IMR-90 (cell line): ENCODE measurements at regions not wholly inside any gene's neighbourhood (a gene's known extent, or its start where the extent isn't known, plus 50 kb on each side); places are given as distances from the start of the nearest gene placed in this dataset.

ENCODE experiments used
- ATAC-seq: fragments of 200-7000 bp; cut with Tn5 transposase; 2 replicates; pipeline ENCODE4 v1.9.1; 2020; ENCODE audit warnings: low read depth, mild to moderate bottlenecking, moderate library complexity
- BruUV-seq: library from RNA; stranded (reverse); fragments of 400-500 nt; replicated peaks from 2 replicates; lab custom pipeline; 2021; lab: Mats Ljungman, UMichigan
- CTCF ChIA-PET: fragments of 300-600 bp; formaldehyde crosslinking; extraction: SDS; loops from one replicate; lab custom pipeline; 2021; ENCODE audit warnings: antibody characterized with exemption; lab: Yijun Ruan, JAX
- POLR2A ChIA-PET: fragments of 300-600 bp; sonication (Branson Sonifier 250); formaldehyde crosslinking; loops from one replicate; lab custom pipeline; 2022; ENCODE audit warnings: antibody characterized with exemption; ENCODE audit not compliant: unreplicated experiment; lab: Charles Lee
- DNase-seq: peaks from one replicate; pipeline ENCODE4 v3.0.0; 2013
- H2AFZ ChIP-seq: replicated peaks from 2 replicates; pipeline ENCODE3; 2013; ENCODE audit warnings: low read length, mild to moderate bottlenecking; ENCODE audit not compliant: poor library complexity
- H2AK5ac ChIP-seq: 2 replicates; pipeline ENCODE4 v1.6.1; 2013; ENCODE audit warnings: low read depth, low read length, inconsistent platforms
- H2AK9ac ChIP-seq: replicated peaks from 2 replicates; pipeline ENCODE3; 2013; ENCODE audit warnings: mild to moderate bottlenecking, low read depth, low read length, moderate library complexity; ENCODE audit not compliant: poor library complexity
- H2BK120ac ChIP-seq: 2 replicates; pipeline ENCODE4 v1.6.1; 2013; ENCODE audit warnings: low read depth, low read length, inconsistent platforms
- H2BK15ac ChIP-seq: 3 replicates; pipeline ENCODE4 v1.6.1; 2013; ENCODE audit warnings: low read depth, low read length, inconsistent platforms
- H2BK20ac ChIP-seq: 2 replicates; pipeline ENCODE4 v1.6.1; 2013; ENCODE audit warnings: low read depth, mild to moderate bottlenecking, inconsistent platforms, low read length, moderate library complexity
- H2BK5ac ChIP-seq: 2 replicates; pipeline ENCODE4 v1.6.1; 2013; ENCODE audit warnings: mild to moderate bottlenecking, low read depth, low read length, inconsistent platforms; ENCODE audit not compliant: poor library complexity, severe bottlenecking
- H3K14ac ChIP-seq: replicated peaks from 2 replicates; pipeline ENCODE4 v1.6.1; 2013; ENCODE audit warnings: low read depth, low read length, inconsistent platforms
- H3K18ac ChIP-seq: 2 replicates; pipeline ENCODE4 v1.6.1; 2013; ENCODE audit warnings: low read depth, low read length, control low read depth
- H3K23ac ChIP-seq: 2 replicates; pipeline ENCODE4 v1.6.1; 2013; ENCODE audit warnings: low read depth, low read length, inconsistent platforms
- H3K27ac ChIP-seq: 2 replicates; pipeline ENCODE4 v1.5.1; 2013; ENCODE audit warnings: mild to moderate bottlenecking, control low read depth, low read length; ENCODE audit not compliant: insufficient read depth
- H3K27me3 ChIP-seq: 2 replicates; pipeline ENCODE4 v1.6.1; 2013; ENCODE audit warnings: low read length; ENCODE audit not compliant: control insufficient read depth, insufficient read depth
- H3K36me3 ChIP-seq: 2 replicates; pipeline ENCODE4 v1.6.1; 2013; ENCODE audit warnings: low read length, mixed read lengths; ENCODE audit not compliant: control insufficient read depth, insufficient read depth
- H3K4ac ChIP-seq: 2 replicates; pipeline ENCODE4 v1.6.1; 2013; ENCODE audit warnings: low read depth, low read length, inconsistent platforms
- H3K4me1 ChIP-seq: 2 replicates; pipeline ENCODE4 v1.6.1; 2013; ENCODE audit warnings: low read length, mixed read lengths; ENCODE audit not compliant: control insufficient read depth, insufficient read depth
- H3K4me2 ChIP-seq: 2 replicates; pipeline ENCODE4 v1.6.1; 2013; ENCODE audit warnings: low read depth, mild to moderate bottlenecking, control low read depth, low read length, moderate library complexity
- H3K4me3 ChIP-seq: 2 replicates; pipeline ENCODE4 v1.5.1; 2013; ENCODE audit warnings: low read depth, mild to moderate bottlenecking, control low read depth, low read length, moderate library complexity; ENCODE audit not compliant: insufficient read depth
- H3K56ac ChIP-seq: 2 replicates; pipeline ENCODE4 v1.6.1; 2013; ENCODE audit warnings: low read length, inconsistent platforms; ENCODE audit not compliant: insufficient read depth; ENCODE audit errors: extremely low read depth
- H3K79me1 ChIP-seq, 2 experiments: 2 replicates each; pipeline ENCODE4 v1.6.1; 2013; ENCODE audit warnings: low read length in 2 of 2, inconsistent platforms in 1 of 2, low read depth in 1 of 2
- H3K9ac ChIP-seq: 2 replicates; pipeline ENCODE4 v1.6.1; 2013; ENCODE audit warnings: low read depth, low read length, control low read depth
- H3K9me1 ChIP-seq: 2 replicates; pipeline ENCODE4 v1.6.1; 2013; ENCODE audit warnings: low read length, inconsistent platforms; ENCODE audit not compliant: insufficient read depth
- H3K9me3 ChIP-seq: 2 replicates; pipeline ENCODE4 v1.6.1; 2013; ENCODE audit warnings: low read length; ENCODE audit not compliant: control insufficient read depth, insufficient read depth
- H4K20me1 ChIP-seq: 2 replicates; pipeline ENCODE4 v1.6.1; 2013; ENCODE audit warnings: low read length, inconsistent platforms; ENCODE audit not compliant: insufficient read depth
- H4K5ac ChIP-seq: 2 replicates; pipeline ENCODE4 v1.6.1; 2013; ENCODE audit warnings: mild to moderate bottlenecking, low read depth, low read length, control low read depth
- H4K8ac ChIP-seq, 2 experiments: 2 replicates each; pipeline ENCODE4 v1.6.1; 2013; ENCODE audit warnings: low read depth in 2 of 2, low read length in 2 of 2, control low read depth in 1 of 2, inconsistent platforms in 1 of 2
- H4K91ac ChIP-seq: 2 replicates; pipeline ENCODE4 v1.6.1; 2013; ENCODE audit warnings: low read depth, low read length, inconsistent platforms; ENCODE audit not compliant: insufficient read depth
- BHLHE40 ChIP-seq: fragments of 150-350 bp; IDR thresholded peaks from 2 replicates; pipeline ENCODE4 v1.6.1; 2016; ENCODE audit warnings: mild to moderate bottlenecking, low read depth, low read length
- CEBPB ChIP-seq: IDR thresholded peaks from 2 replicates; pipeline ENCODE4 v1.6.1; 2012; ENCODE audit warnings: low read depth, low read length, improper control_type of control experiment
- CHD1 ChIP-seq: IDR thresholded peaks from 2 replicates; pipeline ENCODE4 v1.6.1; 2012; ENCODE audit warnings: low read depth, low read length, improper control_type of control experiment
- FOS ChIP-seq: fragments of 150-350 bp; IDR thresholded peaks from 2 replicates; pipeline ENCODE4 v1.6.1; 2016; ENCODE audit warnings: low read depth, low read length
- MAFK ChIP-seq: IDR thresholded peaks from 2 replicates; pipeline ENCODE4 v1.6.1; 2012; ENCODE audit warnings: low read depth, low read length, improper control_type of control experiment
- MAZ ChIP-seq: IDR thresholded peaks from 2 replicates; pipeline ENCODE4 v1.6.1; 2012; ENCODE audit warnings: low read depth, mild to moderate bottlenecking, low read length, improper control_type of control experiment, moderate library complexity, borderline replicate concordance
- MXI1 ChIP-seq: IDR thresholded peaks from 2 replicates; pipeline ENCODE4 v1.6.1; 2012; ENCODE audit warnings: low read depth, mild to moderate bottlenecking, low read length, moderate library complexity, borderline replicate concordance
- NFE2L2 ChIP-seq: fragments of 150-350 bp; IDR thresholded peaks from 2 replicates; pipeline ENCODE4 v1.6.1; 2016; ENCODE audit warnings: low read depth, mild to moderate bottlenecking, low read length
- POLR2A ChIP-seq: IDR thresholded peaks from 2 replicates; pipeline ENCODE4 v1.6.1; 2012; ENCODE audit warnings: mild to moderate bottlenecking, low read depth, low read length
- RAD21 ChIP-seq: IDR thresholded peaks from 2 replicates; pipeline ENCODE4 v1.6.1; 2012; ENCODE audit warnings: low read length, improper control_type of control experiment
- RCOR1 ChIP-seq: IDR thresholded peaks from 2 replicates; pipeline ENCODE4 v1.6.1; 2012; ENCODE audit warnings: mild to moderate bottlenecking, low read length, improper control_type of control experiment; ENCODE audit not compliant: insufficient replicate concordance
- RFX5 ChIP-seq: IDR thresholded peaks from 2 replicates; pipeline ENCODE4 v1.8.0; 2012; ENCODE audit warnings: low read depth, mild to moderate bottlenecking, low read length, moderate library complexity
- SMC3 ChIP-seq: fragments of 150-350 bp; IDR thresholded peaks from 2 replicates; pipeline ENCODE4 v1.6.1; 2016; ENCODE audit warnings: low read depth, mild to moderate bottlenecking, antibody characterized with exemption, low read length, moderate library complexity
- WGBS, 2 experiments: methylation state at CpG; one replicate each; pipeline versions ENCODE4 v1.1.5 to v1.1.7; 2013; ENCODE audit warnings: missing lambda C conversion rate in 2 of 2; ENCODE audit not compliant: insufficient read length in 1 of 2; ENCODE audit errors: extremely low coverage in 2 of 2; 5-methylcytosine and 5-hydroxymethylcytosine counted together
- dilution Hi-C: fragments of 300-500 bp; cut with HindIII; formaldehyde crosslinking; loops from one replicate; pipeline ENCODE4 v1.14.3; 2018; ENCODE audit warnings: low sequenced_read_pairs; ENCODE audit not compliant: unreplicated experiment
- in situ Hi-C: fragments of 300-500 bp; cut with MboI; formaldehyde crosslinking; loops from 3 replicates; pipeline ENCODE4 v1.14.3; 2019; ENCODE audit warnings: low sequenced_read_pairs, inconsistent platforms, mixed read lengths
- intact Hi-C: fragments of 100-400 bp; cut with micrococcal nuclease; formaldehyde crosslinking; loops from 2 replicates; pipeline ENCODE4 v1.10.0; 2022
- TF ChIP-seq, protein P1 (sequence below): conservative IDR thresholded peaks from 2 replicates; pipeline ENCODE4 v1.5.1; 2012; ENCODE audit warnings: mild to moderate bottlenecking, low read depth, low read length, improper control_type of control experiment
- TF ChIP-seq, protein P2 (sequence below): fragments of 150-350 bp; IDR thresholded peaks from 2 replicates; pipeline ENCODE4 v1.6.1; 2017; ENCODE audit warnings: mild to moderate bottlenecking, antibody characterized with exemption, low read length, low read depth
- TF ChIP-seq, protein P3 (sequence below): fragments of 150-350 bp; IDR thresholded peaks from 2 replicates; pipeline ENCODE4 v1.6.1; 2016; ENCODE audit warnings: low read depth, mild to moderate bottlenecking, low read length, moderate library complexity, borderline replicate concordance

DNA sequence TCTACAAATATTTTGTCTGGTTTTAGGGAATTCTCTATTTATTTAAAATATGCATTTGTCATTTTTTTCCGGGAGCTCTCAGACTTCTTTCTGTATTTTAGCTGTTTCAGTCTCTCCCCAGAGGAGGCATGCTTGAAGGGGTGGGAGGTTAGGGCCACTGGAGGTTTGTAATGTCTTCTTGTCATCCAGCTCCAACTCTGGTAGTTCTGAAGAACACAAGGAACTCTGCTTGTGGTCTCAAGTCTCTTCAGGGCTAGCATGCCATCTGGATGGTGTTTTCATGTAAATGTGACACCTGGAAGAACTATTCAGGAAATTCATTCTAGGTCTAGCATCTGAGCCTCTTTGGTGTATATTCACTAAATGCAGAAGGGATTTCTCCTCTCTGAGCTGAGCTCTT, 518.4 kb upstream of the DCC start:
- H3K36me3 ChIP-seq = no peaks in the 10 kb centered on the region
- no peaks in the 10 kb centered on the region for H3K27me3 ChIP-seq
- ChIA-PET POLR2A (no interaction called here), CTCF (interaction anchor here (0.6 kb wide), 1 partner anchor 17 kb away, joined by 5 read pairs; no protein-coding TSS in a partner anchor)
- no peak overlapping the region for H3K18ac ChIP-seq
- TF ChIP-seq RCOR1 (no peak), CHD1 (no peak), SMC3 (no peak), POLR2A (no peak), MXI1 (no peak), RFX5 (no peak), RAD21 (no peak), BHLHE40 (no peak), FOS (no peak), MAFK (no peak), NFE2L2 (no peak), CEBPB (no peak), MAZ (no peak)
- TF ChIP-seq, protein P1, sequence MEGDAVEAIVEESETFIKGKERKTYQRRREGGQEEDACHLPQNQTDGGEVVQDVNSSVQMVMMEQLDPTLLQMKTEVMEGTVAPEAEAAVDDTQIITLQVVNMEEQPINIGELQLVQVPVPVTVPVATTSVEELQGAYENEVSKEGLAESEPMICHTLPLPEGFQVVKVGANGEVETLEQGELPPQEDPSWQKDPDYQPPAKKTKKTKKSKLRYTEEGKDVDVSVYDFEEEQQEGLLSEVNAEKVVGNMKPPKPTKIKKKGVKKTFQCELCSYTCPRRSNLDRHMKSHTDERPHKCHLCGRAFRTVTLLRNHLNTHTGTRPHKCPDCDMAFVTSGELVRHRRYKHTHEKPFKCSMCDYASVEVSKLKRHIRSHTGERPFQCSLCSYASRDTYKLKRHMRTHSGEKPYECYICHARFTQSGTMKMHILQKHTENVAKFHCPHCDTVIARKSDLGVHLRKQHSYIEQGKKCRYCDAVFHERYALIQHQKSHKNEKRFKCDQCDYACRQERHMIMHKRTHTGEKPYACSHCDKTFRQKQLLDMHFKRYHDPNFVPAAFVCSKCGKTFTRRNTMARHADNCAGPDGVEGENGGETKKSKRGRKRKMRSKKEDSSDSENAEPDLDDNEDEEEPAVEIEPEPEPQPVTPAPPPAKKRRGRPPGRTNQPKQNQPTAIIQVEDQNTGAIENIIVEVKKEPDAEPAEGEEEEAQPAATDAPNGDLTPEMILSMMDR = no peak
- TF ChIP-seq, protein P2, sequence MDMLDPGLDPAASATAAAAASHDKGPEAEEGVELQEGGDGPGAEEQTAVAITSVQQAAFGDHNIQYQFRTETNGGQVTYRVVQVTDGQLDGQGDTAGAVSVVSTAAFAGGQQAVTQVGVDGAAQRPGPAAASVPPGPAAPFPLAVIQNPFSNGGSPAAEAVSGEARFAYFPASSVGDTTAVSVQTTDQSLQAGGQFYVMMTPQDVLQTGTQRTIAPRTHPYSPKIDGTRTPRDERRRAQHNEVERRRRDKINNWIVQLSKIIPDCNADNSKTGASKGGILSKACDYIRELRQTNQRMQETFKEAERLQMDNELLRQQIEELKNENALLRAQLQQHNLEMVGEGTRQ = no peak
- TF ChIP-seq, protein P3, sequence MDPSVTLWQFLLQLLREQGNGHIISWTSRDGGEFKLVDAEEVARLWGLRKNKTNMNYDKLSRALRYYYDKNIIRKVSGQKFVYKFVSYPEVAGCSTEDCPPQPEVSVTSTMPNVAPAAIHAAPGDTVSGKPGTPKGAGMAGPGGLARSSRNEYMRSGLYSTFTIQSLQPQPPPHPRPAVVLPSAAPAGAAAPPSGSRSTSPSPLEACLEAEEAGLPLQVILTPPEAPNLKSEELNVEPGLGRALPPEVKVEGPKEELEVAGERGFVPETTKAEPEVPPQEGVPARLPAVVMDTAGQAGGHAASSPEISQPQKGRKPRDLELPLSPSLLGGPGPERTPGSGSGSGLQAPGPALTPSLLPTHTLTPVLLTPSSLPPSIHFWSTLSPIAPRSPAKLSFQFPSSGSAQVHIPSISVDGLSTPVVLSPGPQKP = no peak
- no peak overlapping the region for H2BK120ac ChIP-seq
- H3K4me2 ChIP-seq = no peak overlapping the region
- no peak overlapping the region for H3K4ac ChIP-seq
- in situ Hi-C loops = no loop called here
- H3K9ac ChIP-seq = no peak overlapping the region
- no peak overlapping the region for H3K27ac ChIP-seq
- no CpG with 5 or more reads among the region's 1 CpG for WGBS, 2 experiments
- H3K14ac ChIP-seq = no peak overlapping the region
- H3K4me3 ChIP-seq = no peak overlapping the region
- H3K79me1 ChIP-seq = no peaks in the 10 kb centered on the region
- peaks cover 7% of the 10 kb centered on the region; the same call in 1 of the 2 replicates for H3K9me3 ChIP-seq
- no peaks in the 10 kb centered on the region for H3K9me1 ChIP-seq
- no peaks in the 10 kb centered on the region for H3K4me1 ChIP-seq
- no peak overlapping the region for H4K91ac ChIP-seq
- dilution Hi-C loops = no loop called here
- no peak overlapping the region for H2AFZ ChIP-seq
- DNase-seq (no peak), ATAC-seq (no peak)
- no TSS peak for BruUV-seq
- no peak overlapping the region for H2AK5ac ChIP-seq
- no peak overlapping the region for H3K23ac ChIP-seq
- no peak overlapping the region for H2AK9ac ChIP-seq
- H2BK5ac ChIP-seq = no peak overlapping the region
- no peak overlapping the region for H4K8ac ChIP-seq
- no peaks in the 10 kb centered on the region for H4K20me1 ChIP-seq
- H2BK15ac ChIP-seq = no peak overlapping the region
- H4K5ac ChIP-seq = no peak overlapping the region
- intact Hi-C loops = no loop called here
- no peak overlapping the region for H3K56ac ChIP-seq
- no peak overlapping the region for H2BK20ac ChIP-seq
